BJ (cell line): ENCODE measurements at regions not wholly inside any gene's neighbourhood (a gene's known extent, or its start where the extent isn't known, plus 50 kb on each side); places are given as distances from the start of the nearest gene placed in this dataset.
"Not testable (repeated sequence)": the region's sequence is repeated elsewhere in the genome, so short reads cannot be mapped to it uniquely, and the experiment has no call there.

ENCODE experiments used
- CTCF ChIA-PET: fragments of 350-600 bp; formaldehyde crosslinking; extraction: SDS; loops from one replicate; lab custom pipeline; 2021; ENCODE audit warnings: antibody characterized with exemption, inconsistent platforms; lab: Yijun Ruan, JAX
- POLR2A ChIA-PET: fragments of 300-600 bp; sonication (Branson Sonifier 250); formaldehyde crosslinking; extraction: SDS; loops from one replicate; lab custom pipeline; 2021; ENCODE audit warnings: antibody characterized with exemption; lab: Charles Lee
- DNase-seq: peaks from one replicate; pipeline ENCODE4 v3.0.0-alpha.2; 2011; ENCODE audit warnings: low read depth
- H3K27me3 ChIP-seq: 2 replicates; pipeline ENCODE4 v1.6.0; 2011; ENCODE audit warnings: low read length; ENCODE audit not compliant: control insufficient read depth, insufficient read depth
- H3K36me3 ChIP-seq: 2 replicates; pipeline ENCODE4 v1.5.1; 2011; ENCODE audit warnings: low read length; ENCODE audit not compliant: control insufficient read depth, insufficient read depth
- H3K4me3 ChIP-seq: 2 replicates; pipeline ENCODE4 v1.5.1; 2011; ENCODE audit warnings: low read depth, mild to moderate bottlenecking, control low read depth, low read length
- TF ChIP-seq, protein P1 (sequence below): IDR thresholded peaks from 2 replicates; pipeline ENCODE4 v1.5.1; 2011; ENCODE audit warnings: low read depth, mild to moderate bottlenecking, control low read depth, inconsistent platforms, low read length, moderate library complexity; ENCODE audit not compliant: insufficient read depth

DNA sequence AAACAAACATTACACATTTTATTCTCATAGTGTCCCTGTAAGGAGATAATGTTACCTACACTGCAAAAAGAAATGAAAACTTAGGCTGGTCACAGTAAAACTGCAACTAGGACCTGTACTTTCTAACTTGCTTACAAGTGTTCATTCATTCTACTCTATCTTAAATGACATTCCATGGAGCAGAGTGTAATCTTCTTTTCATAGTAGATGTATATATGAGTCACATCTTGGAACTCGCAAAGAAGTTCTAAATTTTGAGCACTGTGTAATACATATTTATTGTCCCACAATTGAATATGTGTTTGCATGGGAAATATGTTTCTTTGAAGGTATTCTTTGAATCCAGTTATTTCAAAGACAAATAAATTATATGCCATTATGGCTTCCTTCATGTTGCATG lies 1258.5 kb upstream of the ADGRL2 start:
- POLR2A ChIA-PET = no interaction called here
- Histone ChIP-seq H3K27me3 (no peaks in the 10 kb centered on the region), H3K36me3 (no peaks in the 10 kb centered on the region), H3K4me3 (no peak overlapping the region)
- TF ChIP-seq, protein P1, sequence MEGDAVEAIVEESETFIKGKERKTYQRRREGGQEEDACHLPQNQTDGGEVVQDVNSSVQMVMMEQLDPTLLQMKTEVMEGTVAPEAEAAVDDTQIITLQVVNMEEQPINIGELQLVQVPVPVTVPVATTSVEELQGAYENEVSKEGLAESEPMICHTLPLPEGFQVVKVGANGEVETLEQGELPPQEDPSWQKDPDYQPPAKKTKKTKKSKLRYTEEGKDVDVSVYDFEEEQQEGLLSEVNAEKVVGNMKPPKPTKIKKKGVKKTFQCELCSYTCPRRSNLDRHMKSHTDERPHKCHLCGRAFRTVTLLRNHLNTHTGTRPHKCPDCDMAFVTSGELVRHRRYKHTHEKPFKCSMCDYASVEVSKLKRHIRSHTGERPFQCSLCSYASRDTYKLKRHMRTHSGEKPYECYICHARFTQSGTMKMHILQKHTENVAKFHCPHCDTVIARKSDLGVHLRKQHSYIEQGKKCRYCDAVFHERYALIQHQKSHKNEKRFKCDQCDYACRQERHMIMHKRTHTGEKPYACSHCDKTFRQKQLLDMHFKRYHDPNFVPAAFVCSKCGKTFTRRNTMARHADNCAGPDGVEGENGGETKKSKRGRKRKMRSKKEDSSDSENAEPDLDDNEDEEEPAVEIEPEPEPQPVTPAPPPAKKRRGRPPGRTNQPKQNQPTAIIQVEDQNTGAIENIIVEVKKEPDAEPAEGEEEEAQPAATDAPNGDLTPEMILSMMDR = no peak
- DNase-seq = no peak
- CTCF ChIA-PET = no interaction called here

DNA sequence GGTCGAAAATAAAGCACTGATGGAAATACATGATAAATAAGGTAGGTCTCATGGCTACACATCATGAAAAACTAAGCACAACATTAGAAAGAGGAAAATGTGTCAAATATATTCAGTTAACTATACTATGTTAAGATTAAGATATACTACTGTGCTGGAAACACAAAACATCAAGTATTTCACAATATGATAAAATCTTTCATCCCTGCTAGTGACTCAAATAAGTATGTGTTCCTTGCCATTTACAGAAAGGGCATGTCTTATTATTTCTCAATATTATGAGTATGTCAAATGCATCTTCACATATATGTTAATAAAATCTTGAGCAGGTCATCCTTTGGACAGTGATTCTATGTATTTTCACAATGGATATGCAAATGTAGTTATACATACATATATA lies 1260.1 kb upstream of the ADGRL2 start:
- TF ChIP-seq, protein P1 = no peak
- no peak for DNase-seq
- ChIA-PET POLR2A (no interaction called here), CTCF (no interaction called here)
- no peaks in the 10 kb centered on the region for H3K27me3 ChIP-seq
- H3K4me3 ChIP-seq = no peak overlapping the region
- H3K36me3 ChIP-seq = no peaks in the 10 kb centered on the region

DNA sequence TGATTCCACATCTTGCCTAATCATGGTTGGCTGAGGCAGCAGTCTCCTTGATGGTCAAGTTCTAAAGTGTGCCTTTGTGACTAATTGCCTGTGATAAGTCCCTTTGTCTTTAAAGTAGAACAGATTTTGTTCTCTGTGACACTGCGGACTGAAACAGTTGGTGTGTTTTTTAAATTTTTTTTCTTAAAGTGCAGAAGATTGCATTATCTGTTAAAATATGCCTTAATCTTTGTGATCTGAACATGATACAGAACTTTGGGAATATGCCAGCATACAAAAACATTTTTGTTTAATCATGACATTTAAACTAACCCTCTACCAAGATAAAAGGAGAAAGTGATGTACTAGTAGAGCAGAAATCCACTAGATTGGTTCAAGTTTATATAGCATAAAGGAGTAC lies 1260.6 kb upstream of the ADGRL2 start:
- CTCF ChIA-PET = no interaction called here
- POLR2A ChIA-PET = no interaction called here
- no peak overlapping the region for H3K4me3 ChIP-seq
- DNase-seq = no peak
- TF ChIP-seq, protein P1 = no peak
- H3K36me3 ChIP-seq = no peaks in the 10 kb centered on the region
- H3K27me3 ChIP-seq = no peaks in the 10 kb centered on the region

DNA sequence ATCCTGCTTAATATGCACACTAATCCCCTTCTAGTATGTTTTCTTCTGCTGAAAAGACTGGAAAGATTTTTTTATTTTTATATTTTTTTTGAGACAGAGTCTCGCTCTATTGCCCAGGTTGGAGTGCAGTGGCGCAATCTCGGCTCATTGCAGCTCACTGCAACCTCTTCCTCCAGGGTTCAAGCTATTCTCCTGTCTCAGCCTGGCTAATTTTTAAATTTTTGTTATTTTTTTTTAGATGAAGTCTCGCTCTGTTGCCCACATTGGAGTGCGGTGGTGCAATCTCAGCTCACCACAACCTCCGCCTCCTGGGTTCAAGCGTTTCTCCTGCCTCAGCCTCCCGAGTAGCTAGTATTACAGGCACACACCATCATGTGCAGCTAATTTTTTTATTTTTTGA lies 1261.4 kb upstream of the ADGRL2 start:
- POLR2A ChIA-PET, H3K36me3 ChIP-seq, DNase-seq, H3K27me3 ChIP-seq, H3K4me3 ChIP-seq: not testable (repeated sequence)
- CTCF ChIA-PET = interaction anchor here (0.6 kb wide), 1 partner anchor 850 kb away, joined by 3 read pairs; no protein-coding TSS in a partner anchor

DNA sequence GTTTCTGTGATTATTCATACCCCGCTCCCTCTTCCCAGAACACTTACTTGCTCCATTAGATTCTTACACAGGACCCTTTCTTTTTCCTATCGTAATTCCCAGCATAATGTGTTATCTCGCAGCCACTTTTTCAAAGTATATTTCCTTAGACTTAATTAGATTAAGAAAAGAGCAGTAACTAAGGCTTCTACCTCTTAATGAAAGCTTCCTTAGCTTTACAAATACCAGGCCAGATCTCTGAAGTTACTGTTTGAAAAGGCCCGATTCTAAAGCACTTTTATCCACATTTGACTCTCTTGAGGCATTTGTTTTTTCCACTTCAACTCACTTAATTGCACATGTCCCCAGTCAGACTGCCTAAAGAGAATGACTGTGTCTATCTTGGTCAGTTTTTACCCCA lies 1264.3 kb upstream of the ADGRL2 start:
- TF ChIP-seq, protein P1 = no peak
- no peak overlapping the region for H3K4me3 ChIP-seq
- ChIA-PET POLR2A (no interaction called here), CTCF (no interaction called here)
- no peak for DNase-seq
- no peaks in the 10 kb centered on the region for H3K36me3 ChIP-seq
- H3K27me3 ChIP-seq = no peaks in the 10 kb centered on the region

DNA sequence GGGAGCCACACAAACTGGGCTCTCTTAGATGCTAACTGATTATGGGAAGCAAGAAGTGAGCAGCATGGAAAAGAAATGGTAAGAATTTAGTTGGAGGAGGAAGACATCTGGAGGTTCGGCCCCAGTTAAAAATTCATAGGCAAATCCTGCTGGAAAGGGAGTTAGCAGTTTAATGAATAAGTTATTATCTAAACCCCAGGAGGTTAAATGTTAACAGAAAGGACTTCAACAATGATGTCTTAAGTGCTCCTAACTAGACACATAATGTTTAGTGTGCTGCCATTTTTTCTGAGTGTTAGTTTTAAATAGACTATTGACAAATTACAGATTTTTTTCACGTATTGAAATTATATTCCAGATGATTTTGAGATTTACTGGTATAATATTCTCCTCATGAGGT lies 1265.3 kb upstream of the ADGRL2 start:
- no peaks in the 10 kb centered on the region for H3K27me3 ChIP-seq
- ChIA-PET POLR2A (no interaction called here), CTCF (no interaction called here)
- H3K4me3 ChIP-seq = no peak overlapping the region
- TF ChIP-seq, protein P1 = no peak
- no peaks in the 10 kb centered on the region for H3K36me3 ChIP-seq
- DNase-seq = no peak
